Activated CD4-positive, alpha-beta T cell treated with anti-CD3 and anti-CD28 coated beads for 36 hours (primary cell): ENCODE measurements at regions not wholly inside any gene's neighbourhood (a gene's known extent, or its start where the extent isn't known, plus 50 kb on each side); places are given as distances from the start of the nearest gene placed in this dataset.
"Not testable (repeated sequence)": the region's sequence is repeated elsewhere in the genome, so short reads cannot be mapped to it uniquely, and the experiment has no call there.

Experiments used
- ATAC-seq: fragments of 200-7000 bp; cut with Tn5 transposase; one replicate; pipeline ENCODE4 v1.10.0; 2021; ENCODE audit warnings: mild to moderate bottlenecking, moderate library complexity
- CTCF ChIA-PET: fragments of 350-600 bp; sonication (Branson Sonifier 250); formaldehyde crosslinking; loops from one replicate; lab custom pipeline; 2021; ENCODE audit warnings: antibody characterized with exemption; lab: Charles Lee
- POLR2A ChIA-PET: fragments of 350-600 bp; sonication (Branson Sonifier 250); formaldehyde crosslinking; loops from one replicate; lab custom pipeline; 2021; ENCODE audit warnings: antibody characterized with exemption, inconsistent platforms; lab: Charles Lee
- DNase-seq: peaks from one replicate; pipeline ENCODE4 v3.0.0-alpha.2; 2020
- H3K27ac Mint-ChIP-seq: one replicate; pipeline ENCODE4 v1.8.0; 2021; ENCODE audit warnings: mixed read lengths
- H3K27me3 Mint-ChIP-seq: one replicate; pipeline ENCODE4 v1.8.0; 2021; ENCODE audit warnings: mixed read lengths
- H3K36me3 Mint-ChIP-seq: one replicate; pipeline ENCODE4 v1.8.0; 2021; ENCODE audit warnings: low read depth, mixed read lengths
- H3K4me1 Mint-ChIP-seq: one replicate; pipeline ENCODE4 v1.8.0; 2021; ENCODE audit warnings: mixed read lengths
- H3K4me3 Mint-ChIP-seq: one replicate; pipeline ENCODE4 v1.8.0; 2021; ENCODE audit warnings: mild to moderate bottlenecking, moderate library complexity, mixed read lengths
- H3K9me3 Mint-ChIP-seq: one replicate; pipeline ENCODE4 v1.8.0; 2021; ENCODE audit warnings: low read depth, mixed read lengths
- intact Hi-C, 2 experiments: fragments of 100-400 bp; cut with DNase I in 1 of 2; cut with micrococcal nuclease in 1 of 2; formaldehyde crosslinking; loops; one replicate each; pipeline versions ENCODE4 v1.14.2 to v1.15.1; 2022 to 2024; cut with DNase I, micrococcal nuclease

GRCh38 chr2:20499387-20499786, 52.5 kb downstream of the RHOB start:
- POLR2A ChIA-PET = no interaction called here
- CTCF ChIA-PET = interaction anchor here (0.6 to 0.7 kb wide), 2 partner anchors 151 to 211 kb away, joined by 3 to 4 read pairs; no protein-coding TSS in a partner anchor
- H3K4me1 Mint-ChIP-seq = no peaks in the 10 kb centered on the region
- H3K27ac Mint-ChIP-seq = no peak overlapping the region
- ATAC-seq (no peak), DNase-seq (no peak)
- intact Hi-C loops = no loop called here
- no peaks in the 10 kb centered on the region for H3K36me3 Mint-ChIP-seq
- H3K9me3 Mint-ChIP-seq = no peaks in the 10 kb centered on the region
- H3K4me3 Mint-ChIP-seq = no peak overlapping the region
- peaks cover 6% of the 10 kb centered on the region for H3K27me3 Mint-ChIP-seq

DNA sequence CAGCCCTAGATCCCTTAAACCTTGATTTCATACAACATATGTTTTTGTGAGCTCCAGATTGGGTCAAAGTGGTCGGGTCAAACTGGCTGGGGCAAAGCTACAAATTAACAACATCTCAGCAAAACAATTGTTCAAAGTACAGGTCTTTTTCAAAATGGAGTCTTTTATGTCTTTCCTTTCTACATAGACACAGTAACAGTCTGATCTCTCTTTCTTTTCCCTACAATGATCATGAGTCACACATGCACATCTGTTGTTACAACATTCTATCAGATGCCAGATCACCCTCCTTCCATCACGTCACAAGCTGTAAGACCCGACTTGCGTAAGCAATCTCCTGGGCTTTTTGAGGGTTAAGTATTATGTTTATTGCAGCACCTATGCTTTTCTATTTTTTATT, 55.1 kb downstream of the RHOB start:
- ChIA-PET POLR2A (no interaction called here), CTCF (no interaction called here)
- Mint-ChIP-seq H3K4me1 (no peaks in the 10 kb centered on the region), H3K9me3 (no peaks in the 10 kb centered on the region), H3K4me3 (no peak overlapping the region), H3K27ac (no peak overlapping the region), H3K36me3 (no peaks in the 10 kb centered on the region), H3K27me3 (peaks cover 6% of the 10 kb centered on the region)
- intact Hi-C loops = no loop called here
- ATAC-seq = no peak
- no peak for DNase-seq

- DNase-seq, H3K9me3 Mint-ChIP-seq, H3K36me3 Mint-ChIP-seq, ATAC-seq, H3K4me1 Mint-ChIP-seq, H3K4me3 Mint-ChIP-seq, POLR2A ChIA-PET, H3K27me3 Mint-ChIP-seq, intact Hi-C loops, H3K27ac Mint-ChIP-seq: not testable (repeated sequence)
- CTCF ChIA-PET = interaction anchor here (0.6 kb wide), 1 partner anchor 26 kb away, joined by 3 read pairs; no protein-coding TSS in a partner anchor
Measured at GRCh38 chr2:20502496-20502895, 55.6 kb downstream of the RHOB start.

DNA sequence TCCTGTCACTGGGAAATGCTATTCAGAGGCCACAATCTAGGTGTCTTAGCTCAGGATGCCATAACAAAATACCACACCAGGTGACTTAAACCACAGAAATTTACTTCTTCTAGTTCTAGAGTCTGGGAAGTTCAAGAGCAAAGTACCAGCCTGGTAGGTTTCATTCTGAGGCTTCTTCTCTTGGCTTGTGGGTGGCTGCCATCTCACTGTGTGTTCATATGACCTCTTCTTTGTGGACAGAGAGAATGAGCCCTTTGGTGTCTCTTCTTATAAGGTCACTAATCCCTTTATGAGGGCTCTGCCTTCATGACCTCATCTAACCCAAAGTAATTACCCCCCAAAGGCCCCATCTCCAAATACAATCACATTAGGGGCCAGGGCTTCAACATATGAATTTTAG, 57.3 kb downstream of the RHOB start:
- ATAC-seq = no peak
- Mint-ChIP-seq H3K27ac (no peak overlapping the region), H3K4me3 (no peak overlapping the region), H3K27me3 (peaks cover 6% of the 10 kb centered on the region), H3K4me1 (no peaks in the 10 kb centered on the region), H3K9me3 (no peaks in the 10 kb centered on the region), H3K36me3 (no peaks in the 10 kb centered on the region)
- intact Hi-C loops = no loop called here
- no peak for DNase-seq
- CTCF ChIA-PET = interaction anchor here (0.8 to 1.2 kb wide), 2 partner anchors 126 to 134 kb away, joined by 3 to 5 read pairs; no protein-coding TSS in a partner anchor
- POLR2A ChIA-PET = no interaction called here

DNA sequence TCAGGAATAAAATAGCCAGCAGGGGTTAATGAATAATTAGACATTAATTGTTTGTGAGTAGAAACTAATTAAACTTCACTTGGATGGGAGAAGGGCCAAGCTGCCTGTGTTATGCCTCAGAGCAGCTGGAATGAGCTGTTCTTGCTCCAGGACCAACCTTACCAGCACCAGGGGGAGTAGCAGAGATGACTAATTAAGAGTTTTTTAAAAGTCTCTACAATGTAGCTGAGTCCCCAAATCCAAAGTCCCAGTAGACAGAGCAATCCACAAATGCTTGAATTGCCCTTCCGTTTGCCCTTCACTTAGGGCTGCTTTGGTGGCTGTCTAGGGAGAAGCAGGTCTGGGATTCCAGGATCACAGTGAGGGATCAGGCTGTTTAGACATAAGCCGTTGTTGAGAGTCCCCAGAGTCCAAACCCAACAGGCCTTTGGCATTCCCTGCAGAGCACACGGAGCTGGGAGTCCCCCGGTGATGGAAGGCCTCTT, 59.4 kb downstream of the RHOB start:
- H3K4me1 Mint-ChIP-seq = no peaks in the 10 kb centered on the region
- DNase-seq = no peak
- H3K36me3 Mint-ChIP-seq = no peaks in the 10 kb centered on the region
- ChIA-PET CTCF (no interaction called here), POLR2A (no interaction called here)
- ATAC-seq = no peak
- H3K27me3 Mint-ChIP-seq = no peaks in the 10 kb centered on the region
- no peak overlapping the region for H3K4me3 Mint-ChIP-seq
- H3K9me3 Mint-ChIP-seq = no peaks in the 10 kb centered on the region
- no peak overlapping the region for H3K27ac Mint-ChIP-seq
- intact Hi-C loops = no loop called here

- DNase-seq (peak; percentile 33), ATAC-seq (peak; percentile 76)
- Mint-ChIP-seq H3K4me1 (no peaks in the 10 kb centered on the region), H3K4me3 (no peak overlapping the region), H3K27ac (no peak overlapping the region), H3K9me3 (no peaks in the 10 kb centered on the region), H3K27me3 (no peaks in the 10 kb centered on the region), H3K36me3 (no peaks in the 10 kb centered on the region)
- intact Hi-C loops = no loop called here
- CTCF ChIA-PET = no interaction called here
- POLR2A ChIA-PET = no interaction called here
Measured at GRCh38 chr2:20507166-20507692, 60.4 kb downstream of the RHOB start.

DNA sequence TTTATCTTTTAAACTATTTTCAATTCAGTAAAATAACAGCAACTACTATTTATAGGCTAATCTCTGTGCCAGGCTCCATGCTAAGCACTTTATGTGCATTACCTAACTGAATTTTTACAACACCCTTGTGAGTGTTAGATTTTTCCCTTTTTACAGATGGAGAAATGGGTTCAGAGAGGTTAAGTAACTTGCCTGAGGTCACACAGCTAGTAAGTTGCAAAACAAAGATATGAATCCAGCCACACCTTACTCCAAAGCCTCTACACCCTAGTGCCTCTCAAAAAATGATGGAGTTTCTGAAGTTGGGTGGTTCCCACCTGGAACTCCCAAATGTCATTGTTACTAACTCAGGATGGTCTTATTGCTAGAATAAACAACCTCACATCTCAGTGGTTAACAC, 60.8 kb downstream of the RHOB start:
- ChIA-PET CTCF (no interaction called here), POLR2A (no interaction called here)
- Mint-ChIP-seq H3K4me3 (no peak overlapping the region), H3K27ac (no peak overlapping the region), H3K4me1 (no peaks in the 10 kb centered on the region), H3K27me3 (no peaks in the 10 kb centered on the region), H3K36me3 (no peaks in the 10 kb centered on the region), H3K9me3 (no peaks in the 10 kb centered on the region)
- DNase-seq (no peak), ATAC-seq (no peak)
- intact Hi-C loops = no loop called here

DNA sequence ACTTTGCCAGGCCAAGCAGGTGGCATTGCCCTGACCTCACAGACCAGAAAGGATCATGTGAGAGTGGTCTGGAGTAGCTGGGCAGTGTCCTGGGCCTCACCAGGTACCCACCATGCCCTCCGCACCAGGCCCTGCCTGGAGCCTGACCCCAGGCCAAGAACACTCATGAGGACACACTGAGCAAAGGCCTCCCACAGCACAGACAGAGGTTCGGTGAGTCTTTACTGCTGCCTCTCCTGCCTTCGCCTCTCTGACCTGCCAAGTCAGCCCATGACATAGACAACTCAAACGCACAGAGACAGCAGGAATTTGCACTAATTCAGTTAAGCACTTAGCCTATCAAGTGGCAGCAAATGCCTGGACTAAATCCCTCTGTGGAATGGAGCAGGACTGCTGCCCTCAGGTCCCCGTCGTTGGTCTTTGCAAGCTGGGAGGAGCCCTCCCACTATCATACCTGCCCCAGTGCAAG, 62.5 kb downstream of the RHOB start:
- H3K4me3 Mint-ChIP-seq = no peak overlapping the region
- H3K36me3 Mint-ChIP-seq = no peaks in the 10 kb centered on the region
- H3K9me3 Mint-ChIP-seq = no peaks in the 10 kb centered on the region
- H3K27ac Mint-ChIP-seq = no peak overlapping the region
- CTCF ChIA-PET = no interaction called here
- no peaks in the 10 kb centered on the region for H3K4me1 Mint-ChIP-seq
- no peak for ATAC-seq
- intact Hi-C loops = no loop called here
- no peaks in the 10 kb centered on the region for H3K27me3 Mint-ChIP-seq
- no peak for DNase-seq
- POLR2A ChIA-PET = no interaction called here

DNA sequence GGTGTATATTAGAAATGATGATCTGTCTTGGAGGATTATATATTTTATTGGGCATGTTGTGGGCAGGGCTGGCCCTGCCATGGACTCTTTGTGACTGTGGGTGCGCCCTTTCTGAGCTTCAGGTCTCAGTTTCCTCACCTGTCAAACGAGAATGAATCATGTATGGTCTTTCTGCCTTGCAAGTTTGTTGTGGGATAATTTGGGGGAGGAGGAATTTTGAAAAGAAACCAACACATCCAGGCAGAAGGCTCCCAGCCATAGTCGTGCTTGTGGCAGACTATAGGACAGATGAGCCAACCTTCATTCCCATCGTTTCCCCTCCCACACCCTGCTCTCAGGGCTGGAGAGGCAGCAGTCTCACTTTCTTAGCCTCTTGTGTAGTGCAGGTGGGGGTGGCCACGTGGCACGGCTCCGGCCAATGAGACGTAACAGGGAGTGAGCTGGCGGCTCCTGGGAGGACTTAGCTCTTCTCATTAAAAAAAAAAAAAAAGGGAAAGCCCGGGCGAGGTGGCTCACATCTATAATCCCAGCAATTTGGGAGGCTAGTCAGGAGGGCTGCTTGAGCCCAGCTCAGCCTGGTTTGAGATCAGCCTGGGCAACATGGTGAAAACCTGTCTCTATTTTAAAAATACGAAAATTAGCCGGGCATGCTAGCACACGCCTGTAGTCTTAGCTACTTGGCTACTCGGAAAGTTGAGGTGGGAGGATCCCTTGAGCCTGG, 63.1 kb downstream of the RHOB start:
- no peaks in the 10 kb centered on the region for H3K27me3 Mint-ChIP-seq
- H3K9me3 Mint-ChIP-seq = no peaks in the 10 kb centered on the region
- no peaks in the 10 kb centered on the region for H3K36me3 Mint-ChIP-seq
- H3K4me1 Mint-ChIP-seq = no peaks in the 10 kb centered on the region
- peak; percentile 26 for ATAC-seq
- intact Hi-C loops = no loop called here
- H3K4me3 Mint-ChIP-seq = no peak overlapping the region
- no peak overlapping the region for H3K27ac Mint-ChIP-seq
- ChIA-PET POLR2A (no interaction called here), CTCF (interaction anchor here (0.8 kb wide), 1 partner anchor 494 kb away, joined by 3 read pairs; no protein-coding TSS in a partner anchor)
- DNase-seq = peak; percentile 19

DNA sequence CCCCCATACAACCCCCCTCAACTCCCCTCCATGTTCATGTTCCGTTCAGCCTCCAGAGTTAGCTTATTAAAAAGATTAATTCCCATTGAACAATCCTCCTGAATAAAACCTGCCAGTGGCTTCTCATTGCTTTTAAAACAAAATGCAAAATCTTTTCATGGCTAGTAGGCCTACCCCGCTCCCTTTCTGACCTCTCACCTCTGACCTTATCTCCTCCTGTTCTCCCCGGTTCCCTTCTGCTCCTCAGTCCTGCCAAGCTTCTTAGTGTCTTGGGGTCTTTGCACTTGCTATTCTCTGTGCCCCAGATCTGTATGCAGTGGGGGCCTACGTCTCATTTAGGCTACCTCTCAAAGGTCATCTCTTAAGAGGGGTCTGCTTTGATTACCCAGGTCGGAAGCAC, 64.3 kb downstream of the RHOB start:
- no peak for ATAC-seq
- DNase-seq = no peak
- intact Hi-C loops = no loop called here
- H3K27me3 Mint-ChIP-seq = no peaks in the 10 kb centered on the region
- no peak overlapping the region for H3K27ac Mint-ChIP-seq
- no peak overlapping the region for H3K4me3 Mint-ChIP-seq
- ChIA-PET POLR2A (no interaction called here), CTCF (interaction anchor here (0.6 to 0.7 kb wide), 3 partner anchors 69 to 139 kb away, joined by 3 read pairs; no protein-coding TSS in a partner anchor)
- no peaks in the 10 kb centered on the region for H3K36me3 Mint-ChIP-seq
- H3K9me3 Mint-ChIP-seq = no peaks in the 10 kb centered on the region
- no peaks in the 10 kb centered on the region for H3K4me1 Mint-ChIP-seq

DNA sequence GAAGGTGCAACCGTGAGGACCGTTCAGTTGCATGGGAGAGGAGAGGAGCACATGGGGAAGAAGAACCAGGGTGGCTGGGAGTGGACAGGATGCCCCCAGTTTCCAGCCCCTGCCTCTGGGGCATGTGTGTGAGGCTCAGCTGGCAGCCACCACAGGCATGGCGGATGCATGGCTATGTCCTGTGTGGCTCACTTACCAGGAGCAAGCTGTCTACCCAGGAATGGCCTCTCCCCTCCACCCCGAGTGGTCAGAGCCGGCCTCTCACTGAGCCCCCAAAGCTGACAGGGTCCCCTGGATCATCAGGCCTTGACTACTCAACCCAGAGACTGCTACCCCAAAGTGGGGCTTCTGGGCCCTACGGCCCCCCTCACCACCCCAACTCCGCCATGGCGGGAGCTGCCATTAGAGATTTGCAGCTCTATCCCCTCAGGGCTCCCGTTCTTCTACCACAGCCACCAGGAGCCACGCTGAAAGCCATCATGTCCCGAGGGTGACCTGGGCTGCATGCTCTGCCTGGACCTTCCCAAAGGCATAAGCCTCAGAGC, 65.3 kb downstream of the RHOB start:
- Mint-ChIP-seq H3K27ac (no peak overlapping the region), H3K36me3 (no peaks in the 10 kb centered on the region), H3K4me1 (no peaks in the 10 kb centered on the region), H3K9me3 (no peaks in the 10 kb centered on the region), H3K4me3 (no peak overlapping the region), H3K27me3 (no peaks in the 10 kb centered on the region)
- intact Hi-C loops = no loop called here
- ChIA-PET POLR2A (no interaction called here), CTCF (interaction anchor here (0.6 kb wide), 1 partner anchor 765 kb away, joined by 3 read pairs; no protein-coding TSS in a partner anchor)
- DNase-seq (no peak), ATAC-seq (no peak)

DNA sequence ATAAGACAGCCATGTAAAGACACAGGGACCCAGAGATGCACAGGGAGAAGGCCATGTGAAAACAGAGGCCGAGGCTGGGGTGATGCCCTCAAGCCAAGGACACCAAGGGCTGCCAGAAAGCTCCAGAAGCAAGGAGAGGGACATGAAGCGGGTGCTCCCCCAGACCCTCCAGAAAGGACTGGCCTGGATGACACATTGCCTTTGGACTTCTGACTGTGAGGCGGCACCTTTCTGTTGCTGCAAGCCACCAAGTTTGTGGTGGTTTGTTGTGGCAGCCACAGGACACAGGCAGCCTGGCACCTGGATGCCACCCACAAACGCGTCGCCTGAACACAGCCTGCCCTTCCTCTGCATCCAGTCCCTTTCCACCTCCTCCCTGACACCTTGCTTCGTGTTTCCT, 67.1 kb downstream of the RHOB start:
- no peaks in the 10 kb centered on the region for H3K9me3 Mint-ChIP-seq
- no peaks in the 10 kb centered on the region for H3K36me3 Mint-ChIP-seq
- H3K27ac Mint-ChIP-seq = no peak overlapping the region
- no peak overlapping the region for H3K4me3 Mint-ChIP-seq
- intact Hi-C loops = no loop called here
- ChIA-PET CTCF (interaction anchor here (0.6 kb wide), 1 partner anchor 557 kb away, joined by 3 read pairs; no protein-coding TSS in a partner anchor), POLR2A (no interaction called here)
- DNase-seq (no peak), ATAC-seq (no peak)
- no peaks in the 10 kb centered on the region for H3K4me1 Mint-ChIP-seq
- no peaks in the 10 kb centered on the region for H3K27me3 Mint-ChIP-seq
